Colonic mucosa (tissue), 4 donors: ENCODE measurements at regions not wholly inside any gene's neighbourhood (a gene's known extent, or its start where the extent isn't known, plus 50 kb on each side); places are given as distances from the start of the nearest gene placed in this dataset.
"Not testable (repeated sequence)": the region's sequence is repeated elsewhere in the genome, so short reads cannot be mapped to it uniquely, and the experiment has no call there.

ENCODE experiments used
- DNase-seq: peaks from one replicate; pipeline ENCODE4 v3.0.0-alpha.2; 2020
- H3K27ac ChIP-seq: fragments of 200-600 bp; one replicate; pipeline ENCODE4 v1.8.0; 2021
- H3K27me3 ChIP-seq: fragments of 200-600 bp; one replicate; pipeline ENCODE4 v1.8.0; 2021
- H3K36me3 ChIP-seq: fragments of 200-600 bp; one replicate; pipeline ENCODE4 v1.8.0; 2021
- H3K4me1 ChIP-seq: fragments of 200-600 bp; one replicate; pipeline ENCODE4 v1.8.0; 2021; ENCODE audit warnings: mild to moderate bottlenecking
- H3K4me3 ChIP-seq: fragments of 200-600 bp; one replicate; pipeline ENCODE4 v1.8.0; 2021
- H3K9ac ChIP-seq, 2 donors: one replicate each; pipeline ENCODE4 v1.7.0; 2013; ENCODE audit warnings: control low read depth in 2 of 2, low read depth in 2 of 2, low read length in 2 of 2
- H3K9me3 ChIP-seq: fragments of 200-600 bp; one replicate; pipeline ENCODE4 v1.8.0; 2021
- CTCF ChIP-seq: fragments of 200-600 bp; IDR thresholded peaks from one replicate; pipeline ENCODE4 v1.8.0; 2022; ENCODE audit warnings: antibody characterized with exemption, mild to moderate bottlenecking
- intact Hi-C: fragments of 100-400 bp; cut with DNase I; formaldehyde crosslinking; loops from one replicate; pipeline ENCODE4 v1.14.1; 2022
- donor health status: healthy.
- donor health status: DM: no; HTN: no; CAD: no.
- donor health status: DM: no; HTN: no; CAD: no.

DNA sequence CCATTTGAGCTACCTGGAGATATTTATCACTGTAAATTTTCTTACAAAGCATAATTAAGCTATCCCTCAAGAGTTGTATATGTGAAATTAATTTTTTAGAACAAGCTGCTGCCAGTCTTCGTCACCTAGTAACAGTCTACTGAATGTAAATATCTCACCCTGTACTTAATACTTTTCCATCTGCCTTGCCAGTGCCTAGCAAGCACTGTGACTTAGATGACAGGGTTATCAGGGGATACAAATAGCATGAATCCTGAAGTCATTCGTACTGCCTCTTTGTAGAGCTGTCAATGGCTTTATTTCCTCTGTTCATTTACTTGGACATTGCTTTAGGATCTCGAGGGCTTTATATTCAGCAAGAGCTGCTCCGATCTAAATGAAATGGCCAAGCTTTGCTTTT lies 763.6 kb downstream of the ADCYAP1 start:
- Histone ChIP-seq H3K4me1 (no peaks in the 10 kb centered on the region), H3K4me3 (no peak overlapping the region), H3K9me3 (no peaks in the 10 kb centered on the region), H3K36me3 (no peaks in the 10 kb centered on the region), H3K27ac (no peak overlapping the region), H3K27me3 (no peaks in the 10 kb centered on the region), H3K9ac (no peak overlapping the region)
- no peak for DNase-seq
- no peak for TF ChIP-seq CTCF
- intact Hi-C loops, result no loop called here

DNA sequence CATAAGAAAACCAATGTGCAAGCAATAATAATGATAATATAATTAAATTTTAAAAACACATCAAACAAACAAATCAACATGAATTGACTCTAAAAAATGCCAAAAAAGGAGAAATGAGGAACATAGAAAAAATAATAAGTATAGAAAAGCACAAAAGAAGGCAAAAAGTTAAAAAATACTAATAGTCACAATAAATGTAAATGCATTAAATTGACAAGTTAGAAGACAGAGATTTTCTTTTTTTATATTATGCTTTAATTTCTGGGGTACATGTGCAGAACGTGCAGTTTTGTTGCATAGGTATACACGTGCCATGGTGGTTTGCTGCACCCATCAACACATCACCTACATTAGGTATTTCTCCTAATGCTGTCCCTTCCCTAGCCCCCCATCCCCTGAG lies 767.0 kb downstream of the ADCYAP1 start:
- H3K27me3 ChIP-seq, DNase-seq, H3K4me1 ChIP-seq, H3K36me3 ChIP-seq, H3K27ac ChIP-seq, intact Hi-C loops, H3K4me3 ChIP-seq, H3K9me3 ChIP-seq, H3K9ac ChIP-seq: not testable (repeated sequence)

- Histone ChIP-seq H3K27me3 (no peaks in the 10 kb centered on the region), H3K9me3 (no peaks in the 10 kb centered on the region), H3K4me3 (no peak overlapping the region), H3K36me3 (no peaks in the 10 kb centered on the region), H3K4me1 (no peaks in the 10 kb centered on the region), H3K9ac (no peak overlapping the region), H3K27ac (no peak overlapping the region)
- no peak for DNase-seq
- TF ChIP-seq CTCF, result no peak
- intact Hi-C loops, result no loop called here
These were observed 771.7 kb downstream of the ADCYAP1 start for GRCh38 chr18:1676387-1676786.

GRCh38 chr18:1680108-1680507 lies 775.4 kb downstream of the ADCYAP1 start:
- no peak for TF ChIP-seq CTCF
- Histone ChIP-seq H3K36me3 (no peaks in the 10 kb centered on the region), H3K27ac (no peak overlapping the region), H3K4me1 (no peaks in the 10 kb centered on the region), H3K27me3 (no peaks in the 10 kb centered on the region), H3K4me3 (no peak overlapping the region), H3K9ac (no peak overlapping the region), H3K9me3 (no peaks in the 10 kb centered on the region)
- intact Hi-C loops, result no loop called here
- no peak for DNase-seq

DNA sequence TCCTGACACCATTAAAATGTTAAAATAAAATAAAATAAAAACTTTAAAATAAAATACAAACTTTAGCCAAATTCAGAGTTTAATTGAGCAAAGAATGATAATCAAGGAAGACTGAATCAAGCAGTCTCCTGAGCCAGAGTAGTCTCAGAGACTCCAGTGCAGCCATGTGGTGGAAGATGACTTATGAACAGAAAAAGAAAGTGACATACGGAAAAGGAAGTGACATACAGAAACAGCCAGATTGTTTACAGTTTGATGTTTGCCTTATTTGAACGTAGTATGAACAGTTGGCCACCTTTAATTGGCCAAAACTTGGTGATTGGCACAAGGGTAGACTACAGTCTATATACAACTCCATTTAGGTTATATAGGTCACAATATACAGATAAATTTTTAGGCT lies 787.2 kb downstream of the ADCYAP1 start:
- intact Hi-C loops, result no loop called here
- no peak overlapping the region for H3K4me3 ChIP-seq

GRCh38 chr18:1708006-1708405 lies 803.3 kb downstream of the ADCYAP1 start:
- intact Hi-C loops, result no loop called here
- H3K9me3 ChIP-seq, result no peaks in the 10 kb centered on the region
- TF ChIP-seq CTCF, result no peak
- H3K36me3 ChIP-seq, result no peaks in the 10 kb centered on the region
- H3K27ac ChIP-seq, result no peak overlapping the region
- no peak overlapping the region for H3K4me3 ChIP-seq
- no peaks in the 10 kb centered on the region for H3K4me1 ChIP-seq
- H3K27me3 ChIP-seq, result no peaks in the 10 kb centered on the region
- DNase-seq, result no peak
- H3K9ac ChIP-seq, result no peak overlapping the region

More for the DNA sequence above, 787.2 kb downstream of the ADCYAP1 start:
- H3K9ac ChIP-seq, result no peak overlapping the region
- no peaks in the 10 kb centered on the region for H3K9me3 ChIP-seq
- TF ChIP-seq CTCF, result no peak
- H3K4me1 ChIP-seq, result no peaks in the 10 kb centered on the region
- no peaks in the 10 kb centered on the region for H3K27me3 ChIP-seq
- H3K36me3 ChIP-seq, result no peaks in the 10 kb centered on the region
- DNase-seq, result no peak
- no peak overlapping the region for H3K27ac ChIP-seq
